ENCODE measurements at regions not wholly inside any gene's neighbourhood (a gene's known extent, or its start where the extent isn't known, plus 50 kb on each side); places are given as distances from the start of the nearest gene placed in this dataset.

- no peak for TF ChIP-seq CTCF (conservative IDR thresholded peaks at IDR 0.05 in 1 of 2, IDR thresholded peaks at IDR 0.05 in 1 of 2; ENCODE audit: low read depth in 1 of 2, low read length in 2 of 2)
- TF ChIP-seq EZH2 (IDR thresholded peaks at IDR 0.05; ENCODE audit: low read length, missing control alignments), result no peak
Observed at GRCh38 chr9:107161338-107161737, 121.7 kb upstream of the RAD23B start.
